ENCODE measurements at regions not wholly inside any gene's neighbourhood (a gene's known extent, or its start where the extent isn't known, plus 50 kb on each side); places are given as distances from the start of the nearest gene placed in this dataset.
"Not testable (repeated sequence)": the region's sequence is repeated elsewhere in the genome, so short reads cannot be mapped to it uniquely, and the experiment has no call there.

- intact Hi-C loops (cut with DNase I), result no loop called here
- Histone ChIP-seq H3K36me3 (no peaks in the 10 kb centered on the region), H3K27ac (no peak overlapping the region), H3K27me3 (ENCODE audit: low read depth) (no peaks in the 10 kb centered on the region), H3K9me3 (no peaks in the 10 kb centered on the region), H3K4me3 (no peak overlapping the region), H3K4me1 (peaks cover 6% of the 10 kb centered on the region)
- TF ChIP-seq, protein P1, sequence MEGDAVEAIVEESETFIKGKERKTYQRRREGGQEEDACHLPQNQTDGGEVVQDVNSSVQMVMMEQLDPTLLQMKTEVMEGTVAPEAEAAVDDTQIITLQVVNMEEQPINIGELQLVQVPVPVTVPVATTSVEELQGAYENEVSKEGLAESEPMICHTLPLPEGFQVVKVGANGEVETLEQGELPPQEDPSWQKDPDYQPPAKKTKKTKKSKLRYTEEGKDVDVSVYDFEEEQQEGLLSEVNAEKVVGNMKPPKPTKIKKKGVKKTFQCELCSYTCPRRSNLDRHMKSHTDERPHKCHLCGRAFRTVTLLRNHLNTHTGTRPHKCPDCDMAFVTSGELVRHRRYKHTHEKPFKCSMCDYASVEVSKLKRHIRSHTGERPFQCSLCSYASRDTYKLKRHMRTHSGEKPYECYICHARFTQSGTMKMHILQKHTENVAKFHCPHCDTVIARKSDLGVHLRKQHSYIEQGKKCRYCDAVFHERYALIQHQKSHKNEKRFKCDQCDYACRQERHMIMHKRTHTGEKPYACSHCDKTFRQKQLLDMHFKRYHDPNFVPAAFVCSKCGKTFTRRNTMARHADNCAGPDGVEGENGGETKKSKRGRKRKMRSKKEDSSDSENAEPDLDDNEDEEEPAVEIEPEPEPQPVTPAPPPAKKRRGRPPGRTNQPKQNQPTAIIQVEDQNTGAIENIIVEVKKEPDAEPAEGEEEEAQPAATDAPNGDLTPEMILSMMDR (IDR thresholded peaks at IDR 0.05), result no peak
- DNase-seq, result no peak
- ATAC-seq, result peak in 1 of 2 donors; percentile 54
These were observed 53.4 kb downstream of the HES1 start for GRCh38 chr3:194189243-194189791.

DNA sequence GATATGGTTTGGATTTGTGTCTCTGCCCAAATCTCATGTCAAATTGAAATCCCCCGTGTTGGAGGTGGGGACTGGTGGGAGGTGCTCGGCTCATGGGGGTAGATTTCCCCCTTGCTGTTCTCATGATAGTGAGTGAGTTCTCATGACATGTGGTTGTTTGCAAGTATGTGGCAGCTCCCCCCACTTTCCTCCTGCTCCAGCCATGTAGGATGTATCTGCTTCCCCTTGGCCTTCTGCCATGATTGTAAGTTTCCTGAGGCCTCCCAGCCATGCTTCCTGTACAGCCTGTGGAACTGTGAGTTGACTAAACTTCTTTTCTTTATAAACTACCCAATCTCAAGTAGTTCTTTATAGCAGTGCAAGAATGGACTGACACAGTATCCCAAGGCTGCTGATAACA, 55.9 kb downstream of the HES1 start:
- H3K4me1 ChIP-seq; H3K4me3 ChIP-seq; H3K27me3 ChIP-seq (ENCODE audit: low read depth); ATAC-seq; H3K9me3 ChIP-seq; H3K27ac ChIP-seq; H3K36me3 ChIP-seq; DNase-seq; intact Hi-C loops (cut with DNase I): not testable (repeated sequence)

DNA sequence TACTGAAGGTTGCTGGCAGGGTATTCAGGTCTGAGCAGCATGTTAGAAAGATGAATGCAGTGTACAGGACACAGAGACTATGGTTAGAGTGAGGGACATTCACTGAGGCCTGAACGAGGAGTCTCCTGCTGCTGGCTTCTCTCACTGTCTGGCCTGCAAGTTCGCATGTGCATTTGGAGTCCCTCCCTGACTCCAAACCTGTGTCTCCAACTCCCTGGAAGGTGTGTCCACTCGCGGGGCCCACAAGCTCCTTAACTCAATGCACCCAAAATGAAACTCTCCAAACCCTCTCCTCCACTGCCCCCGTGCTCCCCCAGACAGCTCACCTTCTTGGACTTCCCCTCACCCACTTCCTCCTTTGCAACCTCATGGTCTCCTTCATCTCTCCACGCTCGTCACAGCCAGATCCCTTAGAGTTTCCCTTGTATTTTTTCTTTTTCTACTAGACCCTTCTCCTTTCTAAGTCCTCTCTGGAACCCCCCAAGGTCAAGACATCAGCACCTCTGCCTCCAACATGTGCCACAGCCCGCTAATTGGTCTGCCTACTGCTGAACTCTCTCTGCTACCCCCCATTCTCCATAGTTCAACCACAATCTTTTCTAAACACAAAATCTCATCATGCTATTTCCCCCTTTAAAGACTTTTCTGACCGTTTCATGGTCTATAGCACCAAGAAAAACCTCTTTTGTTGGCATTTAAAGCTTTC, 58.3 kb downstream of the HES1 start:
- no peaks in the 10 kb centered on the region for H3K36me3 ChIP-seq
- DNase-seq (no peak), ATAC-seq (no peak)
- intact Hi-C loops (cut with DNase I), result no loop called here
- H3K27me3 ChIP-seq (ENCODE audit: low read depth), result no peaks in the 10 kb centered on the region
- H3K9me3 ChIP-seq, result no peaks in the 10 kb centered on the region
- no peak overlapping the region for H3K4me3 ChIP-seq
- peaks cover 6% of the 10 kb centered on the region for H3K4me1 ChIP-seq
- TF ChIP-seq, protein P1 (IDR thresholded peaks at IDR 0.05), result no peak
- H3K27ac ChIP-seq, result no peak overlapping the region

DNA sequence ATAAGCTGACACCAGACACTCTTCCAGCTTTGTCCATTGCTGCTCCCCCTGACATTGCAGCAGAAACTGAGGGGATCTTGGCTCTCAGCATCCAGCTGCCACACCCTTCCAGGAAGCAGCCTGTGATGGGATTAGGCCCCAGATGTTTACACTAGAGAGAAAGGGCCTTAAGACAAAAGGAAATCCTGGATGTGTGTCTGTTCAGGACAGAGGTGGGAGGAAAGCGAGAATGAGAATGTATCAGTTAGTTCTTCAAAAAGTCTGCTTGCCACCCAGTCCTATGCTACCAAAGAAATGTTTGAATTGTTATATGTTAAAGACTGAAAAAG, 58.8 kb downstream of the HES1 start:
- intact Hi-C loops (cut with DNase I), result no loop called here
- ATAC-seq (no peak), DNase-seq (no peak)
- Histone ChIP-seq H3K9me3 (no peaks in the 10 kb centered on the region), H3K27me3 (ENCODE audit: low read depth) (no peaks in the 10 kb centered on the region), H3K36me3 (no peaks in the 10 kb centered on the region), H3K4me3 (no peak overlapping the region), H3K4me1 (peaks cover 6% of the 10 kb centered on the region), H3K27ac (no peak overlapping the region)
- TF ChIP-seq, protein P1 (IDR thresholded peaks at IDR 0.05), result no peak

DNA sequence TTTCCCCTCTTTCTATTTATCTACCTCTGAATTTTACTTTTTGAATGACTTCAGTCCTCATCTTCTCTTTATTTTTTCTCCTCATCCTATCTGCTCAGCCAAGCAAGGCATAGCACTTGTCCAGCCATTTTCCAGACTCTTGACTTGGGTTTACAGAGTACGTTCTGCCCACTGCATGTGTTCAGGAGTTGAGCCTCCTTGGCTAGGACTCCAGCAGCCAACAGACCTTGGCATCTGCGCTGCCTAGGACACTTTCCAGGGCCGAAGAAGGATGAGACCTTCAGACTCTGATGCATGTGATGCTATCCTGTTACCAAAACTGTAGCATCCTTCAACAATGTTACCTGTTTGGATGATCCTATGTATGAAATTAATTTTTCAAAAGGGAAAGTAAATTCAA, 59.7 kb downstream of the HES1 start:
- Histone ChIP-seq H3K27ac (no peak overlapping the region), H3K27me3 (ENCODE audit: low read depth) (no peaks in the 10 kb centered on the region), H3K4me1 (peaks cover 6% of the 10 kb centered on the region), H3K4me3 (no peak overlapping the region), H3K36me3 (no peaks in the 10 kb centered on the region), H3K9me3 (no peaks in the 10 kb centered on the region)
- no peak for ATAC-seq
- intact Hi-C loops (cut with DNase I), result no loop called here
- TF ChIP-seq, protein P1 (IDR thresholded peaks at IDR 0.05), result no peak
- DNase-seq, result no peak

GRCh38 chr3:194196876-194197275, 60.9 kb downstream of the HES1 start:
- Histone ChIP-seq H3K4me3 (no peak overlapping the region), H3K27me3 (ENCODE audit: low read depth) (no peaks in the 10 kb centered on the region), H3K36me3 (no peaks in the 10 kb centered on the region), H3K4me1 (peaks cover 6% of the 10 kb centered on the region), H3K9me3 (no peaks in the 10 kb centered on the region), H3K27ac (no peak overlapping the region)
- ATAC-seq (no peak), DNase-seq (no peak)
- intact Hi-C loops (cut with DNase I), result no loop called here
- TF ChIP-seq, protein P1 (IDR thresholded peaks at IDR 0.05), result no peak
